NT2/D1 (cell line): ENCODE measurements at regions not wholly inside any gene's neighbourhood (a gene's known extent, or its start where the extent isn't known, plus 50 kb on each side); places are given as distances from the start of the nearest gene placed in this dataset.

ENCODE experiments used
- DNase-seq: peaks from one replicate; pipeline ENCODE4 v3.0.0-alpha.2; 2011; ENCODE audit warnings: low read depth, low spot score
- H3K27me3 ChIP-seq: 2 replicates; pipeline ENCODE4 v1.6.0; 2011; ENCODE audit warnings: mild to moderate bottlenecking; ENCODE audit not compliant: insufficient read length, insufficient read depth
- H3K36me3 ChIP-seq: 2 replicates; pipeline ENCODE4 v1.6.1; 2011; ENCODE audit warnings: mild to moderate bottlenecking, low read length, mixed read lengths; ENCODE audit not compliant: insufficient read depth, insufficient read length
- H3K4me1 ChIP-seq: 2 replicates; pipeline ENCODE4 v1.5.1; 2011; ENCODE audit not compliant: insufficient read depth, insufficient read length
- H3K4me3 ChIP-seq: 2 replicates; pipeline ENCODE4 v1.5.1; 2011; ENCODE audit warnings: low read depth; ENCODE audit not compliant: insufficient read length
- H3K9ac ChIP-seq: 2 replicates; pipeline ENCODE4 v1.6.0; 2011; ENCODE audit warnings: low read depth; ENCODE audit not compliant: insufficient read length
- H3K9me3 ChIP-seq: 2 replicates; pipeline ENCODE4 v1.5.1; 2011; ENCODE audit warnings: mild to moderate bottlenecking, low read length; ENCODE audit not compliant: insufficient read depth
- SUZ12 ChIP-seq: IDR thresholded peaks from 2 replicates; pipeline ENCODE4 v1.6.1; 2011; ENCODE audit not compliant: insufficient read length, insufficient read depth; ENCODE audit errors: extremely low read depth
- YY1 ChIP-seq: IDR thresholded peaks from 2 replicates; pipeline ENCODE4 v1.6.1; 2011; ENCODE audit not compliant: insufficient read length, insufficient read depth
- ZNF274 ChIP-seq: IDR thresholded peaks from 2 replicates; pipeline ENCODE4 v1.6.1; 2011; ENCODE audit warnings: mild to moderate bottlenecking, low read depth, low read length

- no peak overlapping the region for H3K9ac ChIP-seq
- H3K36me3 ChIP-seq, result no peaks in the 10 kb centered on the region
- TF ChIP-seq ZNF274, result no peak
- no peak for TF ChIP-seq YY1
- no peak for TF ChIP-seq SUZ12
- no peaks in the 10 kb centered on the region for H3K4me1 ChIP-seq
- H3K27me3 ChIP-seq, result no peaks in the 10 kb centered on the region
- no peak overlapping the region for H3K4me3 ChIP-seq
- DNase-seq, result no peak
- H3K9me3 ChIP-seq, result no peaks in the 10 kb centered on the region
These were observed 98.0 kb upstream of the DKK2 start for GRCh38 chr4:107133965-107134653.

GRCh38 chr4:107131295-107131694, 95.2 kb upstream of the DKK2 start:
- H3K36me3 ChIP-seq, result no peaks in the 10 kb centered on the region
- H3K27me3 ChIP-seq, result no peaks in the 10 kb centered on the region
- no peak overlapping the region for H3K4me3 ChIP-seq
- no peaks in the 10 kb centered on the region for H3K9me3 ChIP-seq
- TF ChIP-seq ZNF274, result no peak
- no peak for TF ChIP-seq YY1
- TF ChIP-seq SUZ12, result no peak
- H3K9ac ChIP-seq, result no peak overlapping the region
- H3K4me1 ChIP-seq, result no peaks in the 10 kb centered on the region
- DNase-seq, result no peak

GRCh38 chr4:107130157-107130556, 94.0 kb upstream of the DKK2 start:
- Histone ChIP-seq H3K36me3 (no peaks in the 10 kb centered on the region), H3K4me3 (no peak overlapping the region), H3K4me1 (no peaks in the 10 kb centered on the region), H3K27me3 (no peaks in the 10 kb centered on the region), H3K9me3 (no peaks in the 10 kb centered on the region), H3K9ac (no peak overlapping the region)
- no peak for TF ChIP-seq ZNF274
- no peak for TF ChIP-seq SUZ12
- TF ChIP-seq YY1, result no peak
- no peak for DNase-seq

DNA sequence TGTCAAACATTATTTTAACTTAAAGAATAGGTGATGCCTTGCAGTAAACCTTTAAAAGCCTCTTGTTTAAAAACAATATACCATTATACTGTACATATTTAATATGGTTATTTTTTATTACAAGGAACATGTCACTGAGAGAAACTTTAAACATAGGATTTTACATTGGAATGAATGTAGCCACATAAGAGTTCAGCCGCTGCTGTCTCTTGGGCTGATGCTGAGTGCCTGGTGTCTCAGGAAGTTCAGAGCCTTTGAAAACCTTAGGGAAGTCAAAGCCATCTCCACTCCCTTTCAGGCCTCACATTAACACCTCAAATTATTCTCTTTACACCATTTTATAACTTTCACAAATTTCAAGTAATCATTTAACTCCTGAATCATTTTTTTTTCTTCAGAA, 93.5 kb upstream of the DKK2 start:
- H3K9ac ChIP-seq, result no peak overlapping the region
- H3K4me3 ChIP-seq, result no peak overlapping the region
- no peak for TF ChIP-seq ZNF274
- no peak for TF ChIP-seq YY1
- TF ChIP-seq SUZ12, result no peak
- no peaks in the 10 kb centered on the region for H3K36me3 ChIP-seq
- no peaks in the 10 kb centered on the region for H3K9me3 ChIP-seq
- no peak for DNase-seq
- no peaks in the 10 kb centered on the region for H3K4me1 ChIP-seq
- no peaks in the 10 kb centered on the region for H3K27me3 ChIP-seq

GRCh38 chr4:107129076-107129475, 93.0 kb upstream of the DKK2 start:
- Histone ChIP-seq H3K27me3 (no peaks in the 10 kb centered on the region), H3K9ac (no peak overlapping the region), H3K4me1 (no peaks in the 10 kb centered on the region), H3K4me3 (no peak overlapping the region), H3K9me3 (no peaks in the 10 kb centered on the region), H3K36me3 (no peaks in the 10 kb centered on the region)
- no peak for DNase-seq
- TF ChIP-seq YY1 (no peak), ZNF274 (no peak), SUZ12 (no peak)

- no peaks in the 10 kb centered on the region for H3K9me3 ChIP-seq
- TF ChIP-seq YY1 (no peak), ZNF274 (no peak), SUZ12 (no peak)
- no peak for DNase-seq
- no peaks in the 10 kb centered on the region for H3K4me1 ChIP-seq
- no peak overlapping the region for H3K9ac ChIP-seq
- H3K27me3 ChIP-seq, result no peaks in the 10 kb centered on the region
- H3K4me3 ChIP-seq, result no peak overlapping the region
- H3K36me3 ChIP-seq, result no peaks in the 10 kb centered on the region
These were observed 92.0 kb upstream of the DKK2 start for GRCh38 chr4:107128116-107128515.

GRCh38 chr4:107125496-107125895, 89.4 kb upstream of the DKK2 start:
- Histone ChIP-seq H3K4me3 (no peak overlapping the region), H3K27me3 (no peaks in the 10 kb centered on the region), H3K9ac (no peak overlapping the region), H3K9me3 (no peaks in the 10 kb centered on the region), H3K36me3 (no peaks in the 10 kb centered on the region), H3K4me1 (no peaks in the 10 kb centered on the region)
- DNase-seq, result no peak
- TF ChIP-seq SUZ12 (no peak), YY1 (no peak), ZNF274 (no peak)
